ENCODE measurements at regions not wholly inside any gene's neighbourhood (a gene's known extent, or its start where the extent isn't known, plus 50 kb on each side); places are given as distances from the start of the nearest gene placed in this dataset.

DNA sequence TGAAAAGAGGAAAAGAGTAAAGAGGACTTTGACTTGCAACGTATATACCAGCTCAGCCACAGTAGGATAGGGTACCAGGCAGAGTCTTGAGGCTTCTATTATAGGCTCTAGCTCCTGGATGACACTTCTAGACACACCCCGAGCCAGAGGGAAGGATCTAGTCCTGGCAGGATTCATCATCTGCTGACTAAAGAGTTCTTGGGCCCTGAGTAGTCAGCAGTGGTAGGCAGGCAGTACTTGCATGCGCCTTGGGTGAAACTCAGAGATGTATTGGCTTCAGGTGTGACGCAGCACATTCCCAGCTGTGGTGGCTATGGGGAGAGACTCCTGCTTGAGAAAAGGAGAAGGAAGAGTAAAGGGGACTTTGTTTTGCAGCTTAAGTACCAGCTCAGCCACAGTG is 162.3 kb upstream of the APP start:
- no peak overlapping the region for H3K27ac ChIP-seq
- intact Hi-C loops (cut with DNase I) = no loop called here
- H3K36me3 ChIP-seq (replicated peaks in 1 of 2) = no peaks in the 10 kb centered on the region
- no peak overlapping the region for H3K4me3 ChIP-seq
- H3K4me1 ChIP-seq (replicated peaks in 1 of 2) = no peaks in the 10 kb centered on the region
- H3K9me3 ChIP-seq (replicated peaks in 1 of 3) = peaks cover 0 to 10% (median 0%) of the 10 kb centered on the region in 3 donors
- 84 to 91% (median 87%) methylated on average over 4 of the region's 4 CpGs for WGBS, 4 donors
- TF ChIP-seq, protein P1, sequence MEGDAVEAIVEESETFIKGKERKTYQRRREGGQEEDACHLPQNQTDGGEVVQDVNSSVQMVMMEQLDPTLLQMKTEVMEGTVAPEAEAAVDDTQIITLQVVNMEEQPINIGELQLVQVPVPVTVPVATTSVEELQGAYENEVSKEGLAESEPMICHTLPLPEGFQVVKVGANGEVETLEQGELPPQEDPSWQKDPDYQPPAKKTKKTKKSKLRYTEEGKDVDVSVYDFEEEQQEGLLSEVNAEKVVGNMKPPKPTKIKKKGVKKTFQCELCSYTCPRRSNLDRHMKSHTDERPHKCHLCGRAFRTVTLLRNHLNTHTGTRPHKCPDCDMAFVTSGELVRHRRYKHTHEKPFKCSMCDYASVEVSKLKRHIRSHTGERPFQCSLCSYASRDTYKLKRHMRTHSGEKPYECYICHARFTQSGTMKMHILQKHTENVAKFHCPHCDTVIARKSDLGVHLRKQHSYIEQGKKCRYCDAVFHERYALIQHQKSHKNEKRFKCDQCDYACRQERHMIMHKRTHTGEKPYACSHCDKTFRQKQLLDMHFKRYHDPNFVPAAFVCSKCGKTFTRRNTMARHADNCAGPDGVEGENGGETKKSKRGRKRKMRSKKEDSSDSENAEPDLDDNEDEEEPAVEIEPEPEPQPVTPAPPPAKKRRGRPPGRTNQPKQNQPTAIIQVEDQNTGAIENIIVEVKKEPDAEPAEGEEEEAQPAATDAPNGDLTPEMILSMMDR (IDR thresholded peaks at IDR 0.05) = no peak
- TF ChIP-seq POLR2A (IDR thresholded peaks at IDR 0.05) = no peak
- H3K27me3 ChIP-seq = no peaks in the 10 kb centered on the region
- no peak for DNase-seq

DNA sequence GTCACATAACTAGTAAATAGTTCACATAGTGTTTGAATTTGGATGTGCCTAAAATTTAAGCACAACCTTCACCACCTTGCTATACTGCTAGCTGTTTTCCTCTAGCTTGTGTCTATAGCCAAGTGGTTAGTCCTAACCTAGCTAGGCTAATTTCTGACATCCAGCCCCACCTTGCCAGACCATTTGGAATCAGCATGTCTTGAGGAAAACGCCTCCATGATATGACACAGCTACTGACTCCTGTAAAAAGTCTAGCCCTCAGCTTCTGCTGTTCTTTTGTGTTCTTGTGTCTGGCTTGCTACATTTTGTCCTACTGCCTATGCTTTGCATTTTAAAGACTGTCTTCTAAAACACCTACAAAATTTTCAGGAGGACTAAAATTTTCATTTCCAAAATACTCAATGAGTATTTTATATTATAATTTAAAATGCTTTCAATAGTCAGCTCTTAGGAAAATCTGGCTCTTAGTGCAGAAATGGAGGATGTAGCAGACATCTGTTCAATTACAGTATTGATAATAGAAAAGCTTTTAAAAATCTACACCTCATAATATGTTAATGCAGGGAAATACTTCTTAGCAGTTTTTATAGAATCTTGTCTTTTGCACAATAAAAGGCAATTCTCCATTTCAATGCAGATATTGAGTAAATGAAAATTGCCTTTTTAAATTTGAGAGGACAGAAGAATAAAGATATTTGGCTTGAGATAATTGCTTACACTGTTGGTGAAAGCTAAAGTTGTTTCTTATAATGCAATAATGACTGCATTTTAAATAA is 160.8 kb upstream of the APP start:
- Histone ChIP-seq H3K4me1 (replicated peaks in 1 of 2) (no peaks in the 10 kb centered on the region), H3K36me3 (replicated peaks in 1 of 2) (no peaks in the 10 kb centered on the region), H3K27ac (no peak overlapping the region), H3K4me3 (no peak overlapping the region), H3K9me3 (replicated peaks in 1 of 3) (peaks cover 0 to 2% (median 0%) of the 10 kb centered on the region in 3 donors), H3K27me3 (no peaks in the 10 kb centered on the region)
- intact Hi-C loops (cut with DNase I) = no loop called here
- WGBS, 4 donors = 45 to 70% (median 62%) methylated on average over 1 of the region's 1 CpG
- DNase-seq = no peak
- TF ChIP-seq, protein P1 (IDR thresholded peaks at IDR 0.05) = no peak
- no peak for TF ChIP-seq POLR2A (IDR thresholded peaks at IDR 0.05)

DNA sequence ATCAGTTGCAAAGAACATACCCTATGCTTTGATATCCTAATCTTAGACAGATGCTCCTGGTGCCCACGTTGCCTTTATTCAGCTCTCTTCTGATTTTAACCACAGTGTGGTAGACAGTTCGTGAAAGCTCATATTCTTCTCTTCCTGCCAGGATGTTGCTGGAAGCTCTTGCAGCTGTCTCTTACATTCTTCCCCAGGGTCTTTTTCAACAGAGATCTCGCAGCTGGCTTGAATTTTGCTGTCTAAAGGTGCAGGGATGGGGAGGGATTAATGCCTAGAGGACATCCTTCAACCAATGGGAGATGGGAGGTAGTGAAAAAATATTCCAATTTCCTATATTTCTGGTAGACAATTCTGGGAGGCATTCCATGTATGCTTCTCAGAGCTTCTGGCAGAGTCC is 150.0 kb upstream of the APP start:
- TF ChIP-seq, protein P1 (IDR thresholded peaks at IDR 0.05) = no peak
- TF ChIP-seq POLR2A (IDR thresholded peaks at IDR 0.05) = no peak
- DNase-seq = no peak
- H3K4me1 ChIP-seq (replicated peaks in 1 of 2) = no peaks in the 10 kb centered on the region
- intact Hi-C loops (cut with DNase I) = no loop called here
- H3K36me3 ChIP-seq (replicated peaks in 1 of 2) = no peaks in the 10 kb centered on the region
- H3K27ac ChIP-seq = no peak overlapping the region
- no peak overlapping the region for H3K4me3 ChIP-seq
- H3K9me3 ChIP-seq (replicated peaks in 1 of 3) = no peaks in the 10 kb centered on the region
- H3K27me3 ChIP-seq = no peaks in the 10 kb centered on the region
- 61 to 71% (median 69%) methylated on average over 3 of the region's 3 CpGs for WGBS, 4 donors

DNA sequence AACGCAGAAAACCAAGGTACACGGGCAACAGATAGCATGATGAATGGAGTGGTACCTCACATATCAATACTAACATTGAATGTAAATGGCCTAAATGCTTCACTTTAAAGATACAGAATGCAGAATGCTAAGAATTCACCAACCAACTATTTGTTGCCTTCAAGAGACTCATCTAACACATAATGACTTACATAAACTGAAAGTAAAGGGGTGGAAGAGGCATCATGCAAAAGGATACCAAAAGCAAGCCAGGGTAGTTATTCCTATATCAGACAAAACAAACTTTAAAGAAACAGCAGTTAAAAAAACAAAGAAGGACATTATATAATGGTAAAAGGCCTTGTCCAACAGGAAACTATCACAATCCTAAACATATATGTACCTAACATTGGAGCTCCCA is 137.1 kb upstream of the APP start:
- no peaks in the 10 kb centered on the region for H3K27me3 ChIP-seq
- TF ChIP-seq, protein P1 (IDR thresholded peaks at IDR 0.05) = no peak
- no peak for TF ChIP-seq POLR2A (IDR thresholded peaks at IDR 0.05)
- H3K27ac ChIP-seq = no peak overlapping the region
- WGBS, 4 donors = 81 to 89% (median 85%) methylated on average over 2 of the region's 2 CpGs
- no peak overlapping the region for H3K4me3 ChIP-seq
- intact Hi-C loops (cut with DNase I) = no loop called here
- no peaks in the 10 kb centered on the region for H3K4me1 ChIP-seq (replicated peaks in 1 of 2)
- H3K36me3 ChIP-seq (replicated peaks in 1 of 2) = no peaks in the 10 kb centered on the region
- H3K9me3 ChIP-seq (replicated peaks in 1 of 3) = no peaks in the 10 kb centered on the region
- DNase-seq = no peak
